ENCODE measurements at regions not wholly inside any gene's neighbourhood (a gene's known extent, or its start where the extent isn't known, plus 50 kb on each side); places are given as distances from the start of the nearest gene placed in this dataset.

DNA sequence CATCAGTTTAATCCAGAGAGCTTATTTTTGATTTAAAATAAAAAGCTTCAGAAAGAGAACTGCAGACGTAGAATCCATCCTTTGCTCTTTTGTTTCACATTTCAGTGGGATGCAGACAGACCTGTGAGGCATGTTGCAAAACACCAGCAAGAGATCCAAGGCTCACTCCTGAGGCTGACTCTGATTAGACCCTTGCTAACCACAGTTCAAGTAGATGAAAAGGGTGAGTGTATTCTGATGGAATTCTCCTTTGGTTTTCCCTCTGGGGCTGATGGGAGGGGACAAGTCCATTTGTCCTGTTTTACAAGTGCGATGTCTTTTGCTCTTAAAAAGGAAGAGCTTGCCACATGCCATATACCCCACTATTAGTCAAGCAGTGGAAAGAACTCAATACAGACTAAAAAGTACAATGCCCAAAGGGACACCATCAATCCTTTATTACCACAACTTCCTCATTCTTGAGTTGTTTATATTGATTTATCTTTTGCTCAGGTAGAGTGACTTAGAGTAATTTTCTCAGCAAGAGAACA, 772.7 kb downstream of the MAFB start:
- Histone ChIP-seq H3K36me3 (replicated peaks) (no peaks in the 10 kb centered on the region), H3K27me3 (replicated peaks) (no peaks in the 10 kb centered on the region), H3K27ac (no peak overlapping the region), H3K4me3 (ENCODE audit: low read depth, low read length) (no peak overlapping the region)
- in situ Hi-C loops (cut with HindIII; ENCODE audit: low pct_ligation_motif_present, low sequenced_read_pairs) = no loop called here
- TF ChIP-seq, protein P1, sequence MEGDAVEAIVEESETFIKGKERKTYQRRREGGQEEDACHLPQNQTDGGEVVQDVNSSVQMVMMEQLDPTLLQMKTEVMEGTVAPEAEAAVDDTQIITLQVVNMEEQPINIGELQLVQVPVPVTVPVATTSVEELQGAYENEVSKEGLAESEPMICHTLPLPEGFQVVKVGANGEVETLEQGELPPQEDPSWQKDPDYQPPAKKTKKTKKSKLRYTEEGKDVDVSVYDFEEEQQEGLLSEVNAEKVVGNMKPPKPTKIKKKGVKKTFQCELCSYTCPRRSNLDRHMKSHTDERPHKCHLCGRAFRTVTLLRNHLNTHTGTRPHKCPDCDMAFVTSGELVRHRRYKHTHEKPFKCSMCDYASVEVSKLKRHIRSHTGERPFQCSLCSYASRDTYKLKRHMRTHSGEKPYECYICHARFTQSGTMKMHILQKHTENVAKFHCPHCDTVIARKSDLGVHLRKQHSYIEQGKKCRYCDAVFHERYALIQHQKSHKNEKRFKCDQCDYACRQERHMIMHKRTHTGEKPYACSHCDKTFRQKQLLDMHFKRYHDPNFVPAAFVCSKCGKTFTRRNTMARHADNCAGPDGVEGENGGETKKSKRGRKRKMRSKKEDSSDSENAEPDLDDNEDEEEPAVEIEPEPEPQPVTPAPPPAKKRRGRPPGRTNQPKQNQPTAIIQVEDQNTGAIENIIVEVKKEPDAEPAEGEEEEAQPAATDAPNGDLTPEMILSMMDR (IDR thresholded peaks at IDR 0.05; ENCODE audit: low read depth, low read length, missing control alignments) = no peak
- DNase-seq = no peak

DNA sequence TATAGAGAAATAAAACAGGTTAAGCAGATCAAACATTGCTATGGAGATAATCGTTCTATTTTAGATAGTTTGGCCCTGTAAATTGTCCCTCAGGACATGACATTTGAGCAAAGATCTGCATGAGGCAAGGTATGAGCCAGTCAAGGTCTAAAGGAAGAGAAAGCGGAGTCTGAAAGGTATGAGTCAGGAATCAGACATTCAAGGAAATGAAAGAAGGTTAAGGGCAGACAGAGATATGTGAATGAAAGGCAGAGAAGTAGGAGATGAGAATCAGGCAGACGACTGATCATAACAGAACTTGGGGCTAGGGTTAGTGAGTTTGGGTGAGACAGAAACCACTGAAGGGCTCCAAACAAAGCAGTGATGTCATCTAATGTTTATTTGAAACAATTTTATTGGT, 775.8 kb downstream of the MAFB start:
- TF ChIP-seq, protein P1 (IDR thresholded peaks at IDR 0.05; ENCODE audit: low read depth, low read length, missing control alignments) = no peak
- in situ Hi-C loops (cut with HindIII; ENCODE audit: low pct_ligation_motif_present, low sequenced_read_pairs) = no loop called here
- no peaks in the 10 kb centered on the region for H3K27me3 ChIP-seq (replicated peaks)
- DNase-seq = no peak
- H3K4me3 ChIP-seq (ENCODE audit: low read depth, low read length) = no peak overlapping the region
- no peaks in the 10 kb centered on the region for H3K36me3 ChIP-seq (replicated peaks)
- H3K27ac ChIP-seq = no peak overlapping the region

DNA sequence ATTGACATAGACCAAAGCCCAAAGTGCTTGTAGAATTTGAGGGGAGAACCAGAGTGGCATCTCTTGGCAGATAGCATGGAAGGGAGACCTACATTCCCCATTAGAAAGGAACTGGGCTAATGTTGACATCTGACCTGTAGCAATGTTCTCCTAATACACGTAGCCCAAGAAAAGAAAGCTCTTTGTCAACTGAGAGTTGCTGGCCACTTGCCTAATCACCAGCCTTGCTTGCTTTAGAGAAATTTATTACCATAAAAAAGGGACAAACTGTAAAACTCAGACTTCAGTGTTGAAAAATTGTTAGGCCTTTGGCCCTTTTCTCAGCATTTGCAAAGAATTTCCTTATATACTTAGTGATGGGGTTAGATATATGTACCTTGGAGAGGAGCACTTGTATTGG, 777.5 kb downstream of the MAFB start:
- H3K36me3 ChIP-seq (replicated peaks) = no peaks in the 10 kb centered on the region
- TF ChIP-seq, protein P1 (IDR thresholded peaks at IDR 0.05; ENCODE audit: low read depth, low read length, missing control alignments) = no peak
- H3K4me3 ChIP-seq (ENCODE audit: low read depth, low read length) = no peak overlapping the region
- H3K27me3 ChIP-seq (replicated peaks) = no peaks in the 10 kb centered on the region
- in situ Hi-C loops (cut with HindIII; ENCODE audit: low pct_ligation_motif_present, low sequenced_read_pairs) = no loop called here
- no peak for DNase-seq
- H3K27ac ChIP-seq = no peak overlapping the region

DNA sequence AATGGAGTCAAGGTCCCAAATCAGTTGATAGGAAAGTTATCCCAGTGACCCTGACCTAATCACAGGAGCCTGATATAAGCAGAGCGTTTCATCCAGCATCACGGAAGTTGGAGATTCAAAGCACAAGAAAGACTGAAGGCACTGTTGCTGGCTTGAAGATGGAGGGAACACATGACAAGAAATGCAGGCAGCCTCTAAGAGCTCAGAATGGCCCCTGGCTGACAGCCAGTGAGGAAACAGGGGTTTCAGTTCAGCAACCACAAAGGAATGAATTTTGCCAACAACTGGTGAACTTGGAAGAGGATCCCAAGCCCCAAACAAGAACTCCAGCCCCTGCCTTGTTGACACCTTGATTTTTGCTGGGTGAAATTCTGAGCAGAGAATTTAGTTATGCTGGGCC, 778.5 kb downstream of the MAFB start:
- in situ Hi-C loops (cut with HindIII; ENCODE audit: low pct_ligation_motif_present, low sequenced_read_pairs) = no loop called here
- DNase-seq = no peak
- TF ChIP-seq, protein P1 (IDR thresholded peaks at IDR 0.05; ENCODE audit: low read depth, low read length, missing control alignments) = no peak
- Histone ChIP-seq H3K36me3 (replicated peaks) (no peaks in the 10 kb centered on the region), H3K27ac (no peak overlapping the region), H3K27me3 (replicated peaks) (no peaks in the 10 kb centered on the region), H3K4me3 (ENCODE audit: low read depth, low read length) (no peak overlapping the region)

DNA sequence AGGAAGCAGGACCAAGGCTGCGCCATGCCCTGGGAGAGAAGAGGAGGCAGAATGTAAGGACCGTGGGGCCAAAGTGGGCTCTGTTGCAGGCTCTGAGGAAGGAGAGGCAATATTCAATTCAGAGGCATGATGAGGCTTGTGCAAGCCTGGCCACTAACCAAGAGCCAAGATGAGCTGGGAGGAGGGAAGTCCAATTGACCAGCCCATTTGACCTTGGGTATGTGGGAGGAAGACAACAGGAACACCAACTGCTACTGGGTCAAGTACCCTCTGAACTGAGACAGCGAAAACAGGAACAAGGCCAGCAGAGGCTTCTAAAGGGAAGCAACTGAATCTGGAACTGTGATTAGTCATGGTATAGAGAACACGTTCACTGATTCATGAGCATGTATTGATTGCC, 779.6 kb downstream of the MAFB start:
- no peak for DNase-seq
- no peaks in the 10 kb centered on the region for H3K27me3 ChIP-seq (replicated peaks)
- H3K27ac ChIP-seq = no peak overlapping the region
- H3K36me3 ChIP-seq (replicated peaks) = no peaks in the 10 kb centered on the region
- no peak overlapping the region for H3K4me3 ChIP-seq (ENCODE audit: low read depth, low read length)
- in situ Hi-C loops (cut with HindIII; ENCODE audit: low pct_ligation_motif_present, low sequenced_read_pairs) = no loop called here
- TF ChIP-seq, protein P1 (IDR thresholded peaks at IDR 0.05; ENCODE audit: low read depth, low read length, missing control alignments) = no peak

DNA sequence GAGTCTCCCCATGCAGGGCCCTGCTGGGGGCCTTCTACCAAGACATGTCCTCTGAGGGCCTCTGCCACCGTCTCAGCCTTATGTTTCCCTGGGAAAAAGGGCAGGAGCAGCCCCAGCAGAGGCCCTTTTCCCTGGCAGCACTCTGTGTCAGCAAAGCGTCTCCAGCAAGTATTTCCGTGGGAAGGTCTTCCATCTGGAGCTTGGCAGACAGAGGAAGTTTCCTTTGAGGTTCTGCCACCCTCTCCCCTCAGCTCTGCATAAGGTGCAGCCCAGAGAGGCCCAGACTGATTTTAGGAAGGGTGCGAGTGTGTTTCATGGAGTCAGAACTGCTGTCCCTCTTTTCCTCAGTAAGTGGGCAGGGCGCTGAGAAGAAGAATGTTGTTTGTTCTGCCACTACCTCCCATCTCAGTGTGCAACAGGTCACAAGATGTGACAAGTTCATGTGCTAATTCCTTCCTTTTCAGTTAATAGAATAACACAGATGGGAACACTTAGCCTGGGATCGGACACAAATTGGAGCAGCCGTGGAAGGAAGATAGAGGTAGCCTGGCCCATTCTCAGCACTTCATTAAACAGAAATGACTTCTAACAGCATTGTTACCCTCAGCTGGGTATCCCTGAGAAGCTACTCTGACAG, 784.4 kb downstream of the MAFB start:
- Histone ChIP-seq H3K27ac (no peak overlapping the region), H3K36me3 (replicated peaks) (no peaks in the 10 kb centered on the region), H3K4me3 (ENCODE audit: low read depth, low read length) (no peak overlapping the region), H3K27me3 (replicated peaks) (no peaks in the 10 kb centered on the region)
- in situ Hi-C loops (cut with HindIII; ENCODE audit: low pct_ligation_motif_present, low sequenced_read_pairs) = no loop called here
- TF ChIP-seq, protein P1 (IDR thresholded peaks at IDR 0.05; ENCODE audit: low read depth, low read length, missing control alignments) = no peak
- DNase-seq = no peak
